Mammary epithelial cell (primary cell): ENCODE measurements at regions not wholly inside any gene's neighbourhood (a gene's known extent, or its start where the extent isn't known, plus 50 kb on each side); places are given as distances from the start of the nearest gene placed in this dataset.

ENCODE experiments used
- CTCF ChIP-seq, 2 donors: IDR thresholded peaks in 1 of 2; conservative IDR thresholded peaks in 1 of 2; 2 replicates each; pipeline ENCODE4 v1.5.1; 2011 to 2012; ENCODE audit warnings: inconsistent platforms in 2 of 2, low read length in 2 of 2, mild to moderate bottlenecking in 2 of 2, control low read depth in 1 of 2, low read depth in 1 of 2; ENCODE audit not compliant: insufficient read depth in 1 of 2; ENCODE audit errors: extremely low read depth in 1 of 2
- EZH2 ChIP-seq: IDR thresholded peaks from 2 replicates; pipeline ENCODE4 v1.6.1; 2012; ENCODE audit warnings: low read length, inconsistent platforms, borderline replicate concordance

- TF ChIP-seq CTCF (conservative IDR thresholded peaks at IDR 0.05 in 1 of 2, IDR thresholded peaks at IDR 0.05 in 1 of 2; ENCODE audit: extremely low read depth in 1 of 2, insufficient read depth in 1 of 2, low read depth in 1 of 2, low read length in 2 of 2) (no peak), EZH2 (no peak)
These were observed 230.5 kb downstream of the ESM1 start for GRCh38 chr5:54754878-54755277.
